Bronchial epithelial cell (primary cell): ENCODE measurements at regions not wholly inside any gene's neighbourhood (a gene's known extent, or its start where the extent isn't known, plus 50 kb on each side); places are given as distances from the start of the nearest gene placed in this dataset.

Source experiments
- DNase-seq: peaks from one replicate; pipeline ENCODE4 v3.0.0-alpha.2; 2010; ENCODE audit warnings: low read depth
- FAIRE-seq: peaks from 2 replicates; lab custom pipeline; 2011; peaks lifted over from hg19 to GRCh38; lab: Jason Lieb, UNC
- H3K27me3 ChIP-seq: 2 replicates; pipeline ENCODE4 v1.5.1; 2011; ENCODE audit warnings: low read length; ENCODE audit not compliant: control insufficient read depth, insufficient read depth
- H3K36me3 ChIP-seq: 2 replicates; pipeline ENCODE4 v1.5.1; 2011; ENCODE audit warnings: low read length; ENCODE audit not compliant: control insufficient read depth, insufficient read depth
- H3K4me3 ChIP-seq: 2 replicates; pipeline ENCODE4 v1.5.1; 2011; ENCODE audit warnings: mild to moderate bottlenecking, low read depth, low read length, control low read depth
- TF ChIP-seq, protein P1 (sequence below): IDR thresholded peaks from 2 replicates; pipeline ENCODE4 v1.5.1; 2011; ENCODE audit warnings: mild to moderate bottlenecking, moderate library complexity, low read length, control low read depth, inconsistent platforms; ENCODE audit not compliant: insufficient read depth, severe bottlenecking

GRCh38 chr9:13862654-13863053 lies 451.3 kb downstream of the NFIB start:
- Histone ChIP-seq H3K4me3 (no peak overlapping the region), H3K27me3 (no peaks in the 10 kb centered on the region), H3K36me3 (no peaks in the 10 kb centered on the region)
- TF ChIP-seq, protein P1, sequence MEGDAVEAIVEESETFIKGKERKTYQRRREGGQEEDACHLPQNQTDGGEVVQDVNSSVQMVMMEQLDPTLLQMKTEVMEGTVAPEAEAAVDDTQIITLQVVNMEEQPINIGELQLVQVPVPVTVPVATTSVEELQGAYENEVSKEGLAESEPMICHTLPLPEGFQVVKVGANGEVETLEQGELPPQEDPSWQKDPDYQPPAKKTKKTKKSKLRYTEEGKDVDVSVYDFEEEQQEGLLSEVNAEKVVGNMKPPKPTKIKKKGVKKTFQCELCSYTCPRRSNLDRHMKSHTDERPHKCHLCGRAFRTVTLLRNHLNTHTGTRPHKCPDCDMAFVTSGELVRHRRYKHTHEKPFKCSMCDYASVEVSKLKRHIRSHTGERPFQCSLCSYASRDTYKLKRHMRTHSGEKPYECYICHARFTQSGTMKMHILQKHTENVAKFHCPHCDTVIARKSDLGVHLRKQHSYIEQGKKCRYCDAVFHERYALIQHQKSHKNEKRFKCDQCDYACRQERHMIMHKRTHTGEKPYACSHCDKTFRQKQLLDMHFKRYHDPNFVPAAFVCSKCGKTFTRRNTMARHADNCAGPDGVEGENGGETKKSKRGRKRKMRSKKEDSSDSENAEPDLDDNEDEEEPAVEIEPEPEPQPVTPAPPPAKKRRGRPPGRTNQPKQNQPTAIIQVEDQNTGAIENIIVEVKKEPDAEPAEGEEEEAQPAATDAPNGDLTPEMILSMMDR, result no peak
- FAIRE-seq (no peak), DNase-seq (no peak)

DNA sequence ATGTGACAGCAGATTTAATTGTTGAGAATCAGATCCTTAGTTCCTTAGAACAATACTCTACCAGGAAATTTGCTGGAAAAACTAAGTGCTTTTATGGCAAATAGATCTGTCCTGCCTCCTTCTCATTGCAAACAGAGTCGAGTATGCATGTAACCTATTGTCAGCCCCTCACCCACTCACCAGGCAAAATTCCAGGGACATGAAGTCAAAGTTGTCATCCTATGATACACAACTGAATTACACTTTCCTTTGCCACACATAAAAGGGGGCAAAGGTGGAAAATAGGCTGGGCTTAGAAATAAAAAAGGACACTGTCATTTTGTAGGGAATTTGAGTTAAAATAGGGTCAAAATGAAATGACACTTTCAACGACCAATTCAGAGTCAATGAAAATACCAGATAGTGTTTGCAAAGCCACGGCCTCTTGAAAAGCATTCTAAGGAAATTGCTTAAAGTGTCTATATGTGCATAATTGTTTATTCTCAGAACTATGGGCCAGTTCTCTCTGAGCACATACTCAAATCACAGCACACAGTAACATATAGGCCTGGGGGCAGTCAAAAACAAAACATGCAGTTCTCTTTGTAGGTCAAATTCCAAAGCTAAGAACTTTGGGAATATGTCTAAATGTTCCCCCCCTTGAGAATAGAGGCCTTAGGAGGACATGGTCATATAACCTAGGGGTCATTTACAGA lies 452.8 kb downstream of the NFIB start:
- no peak for FAIRE-seq

DNA sequence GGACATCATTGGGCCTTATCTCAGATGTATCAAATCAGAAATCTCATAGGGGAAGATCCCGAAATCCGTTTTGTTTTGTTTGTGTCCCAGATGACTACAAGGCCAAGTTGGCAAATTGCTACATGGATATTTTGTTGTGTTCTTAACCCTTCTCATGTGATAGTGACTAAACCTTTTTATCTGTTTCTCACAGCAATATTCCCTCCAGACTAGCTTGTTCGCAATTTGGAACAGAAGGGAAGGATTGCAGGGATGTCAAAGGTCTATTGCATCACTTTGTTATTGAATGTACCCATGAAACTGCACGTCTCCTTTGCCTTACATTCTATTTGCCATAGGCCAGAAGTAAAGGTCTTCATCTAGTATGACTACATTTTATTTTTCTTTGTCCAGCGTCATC lies 453.9 kb downstream of the NFIB start:
- Histone ChIP-seq H3K27me3 (no peaks in the 10 kb centered on the region), H3K36me3 (no peaks in the 10 kb centered on the region), H3K4me3 (no peak overlapping the region)
- TF ChIP-seq, protein P1, result no peak
- DNase-seq (no peak), FAIRE-seq (no peak)

More for the DNA sequence above, 452.8 kb downstream of the NFIB start:
- Histone ChIP-seq H3K36me3 (no peaks in the 10 kb centered on the region), H3K4me3 (no peak overlapping the region), H3K27me3 (no peaks in the 10 kb centered on the region)
- no peak for DNase-seq
- TF ChIP-seq, protein P1, result no peak

DNA sequence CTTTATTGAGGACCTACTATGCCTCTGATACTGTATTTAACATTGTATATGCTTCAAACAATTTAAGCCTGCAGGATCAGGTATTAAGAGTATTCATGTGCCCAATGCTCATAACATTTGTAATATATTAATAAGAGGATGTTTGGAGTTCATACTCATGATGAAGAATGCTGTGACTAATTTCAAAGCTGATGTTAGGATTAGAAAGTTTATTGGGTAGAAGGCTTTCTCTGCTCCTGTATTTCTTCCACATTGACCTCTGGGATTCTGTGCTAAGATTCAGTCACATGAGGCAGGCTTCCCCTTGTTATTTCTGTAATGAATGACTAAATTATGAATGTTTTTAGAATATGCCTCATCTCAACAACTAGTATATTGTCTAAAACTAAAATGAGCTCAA lies 456.4 kb downstream of the NFIB start:
- Histone ChIP-seq H3K4me3 (no peak overlapping the region), H3K36me3 (no peaks in the 10 kb centered on the region), H3K27me3 (no peaks in the 10 kb centered on the region)
- FAIRE-seq (no peak), DNase-seq (peak; percentile 65)
- TF ChIP-seq, protein P1, result no peak

GRCh38 chr9:13847270-13847669 lies 466.7 kb downstream of the NFIB start:
- Histone ChIP-seq H3K4me3 (no peak overlapping the region), H3K36me3 (no peaks in the 10 kb centered on the region), H3K27me3 (no peaks in the 10 kb centered on the region)
- DNase-seq (no peak), FAIRE-seq (no peak)
- TF ChIP-seq, protein P1, result no peak

DNA sequence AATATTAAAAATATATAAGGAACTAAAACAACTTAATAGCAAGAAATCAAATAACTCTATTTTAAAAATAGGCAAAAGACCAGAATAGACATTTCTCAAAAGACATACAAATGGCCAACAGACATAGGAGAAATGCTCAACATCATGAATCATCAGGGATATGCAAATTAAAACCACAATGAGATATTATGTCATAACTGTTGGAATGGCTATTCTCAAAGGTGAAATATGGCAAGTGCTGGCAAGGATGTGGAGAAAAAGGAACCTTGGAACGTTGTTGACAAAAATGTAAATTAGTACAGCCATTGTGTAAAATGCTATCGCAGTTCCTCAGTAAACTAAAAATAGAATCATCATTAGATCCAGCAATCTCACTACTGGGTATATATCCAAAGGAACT lies 468.5 kb downstream of the NFIB start:
- TF ChIP-seq, protein P1, result no peak
- DNase-seq (peak; percentile 88), FAIRE-seq (no peak)
- Histone ChIP-seq H3K27me3 (no peaks in the 10 kb centered on the region), H3K4me3 (no peak overlapping the region), H3K36me3 (no peaks in the 10 kb centered on the region)
